Activated CD4-positive, CD25-positive, alpha-beta regulatory T cell (primary cell): ENCODE measurements at regions not wholly inside any gene's neighbourhood (a gene's known extent, or its start where the extent isn't known, plus 50 kb on each side); places are given as distances from the start of the nearest gene placed in this dataset.

ENCODE experiments used
- DNase-seq, 4 experiments: peaks; one replicate each; lab custom pipeline; 2025; lab: John Stamatoyannopoulos, UW

- DNase-seq = no peak
Observed at GRCh38 chr3:74564560-74564959, 49.9 kb downstream of the CNTN3 start.

GRCh38 chr3:74562558-74563269, 51.7 kb downstream of the CNTN3 start:
- no peak for DNase-seq

- no peak for DNase-seq
Observed at GRCh38 chr3:74561881-74562280, 52.6 kb downstream of the CNTN3 start.

GRCh38 chr3:74559261-74559660, 55.2 kb downstream of the CNTN3 start:
- DNase-seq = no peak

GRCh38 chr3:74550686-74551085, 63.8 kb downstream of the CNTN3 start:
- DNase-seq = no peak

GRCh38 chr3:74546426-74546825, 68.0 kb downstream of the CNTN3 start:
- no peak for DNase-seq

- DNase-seq = no peak
Observed at GRCh38 chr3:74542441-74542840, 72.0 kb downstream of the CNTN3 start.

GRCh38 chr3:74539876-74540275, 74.6 kb downstream of the CNTN3 start:
- DNase-seq = no peak

GRCh38 chr3:74538669-74539068, 75.8 kb downstream of the CNTN3 start:
- no peak for DNase-seq

- no peak for DNase-seq
Observed at GRCh38 chr3:74537857-74538256, 76.6 kb downstream of the CNTN3 start.

GRCh38 chr3:74537164-74537563, 77.3 kb downstream of the CNTN3 start:
- DNase-seq = no peak

- DNase-seq = no peak
Observed at GRCh38 chr3:74535281-74535680, 79.2 kb downstream of the CNTN3 start.

GRCh38 chr3:74534611-74535010, 79.8 kb downstream of the CNTN3 start:
- DNase-seq = no peak

- DNase-seq = no peak
Observed at GRCh38 chr3:74532446-74532845, 82.0 kb downstream of the CNTN3 start.

GRCh38 chr3:74531491-74531890, 83.0 kb downstream of the CNTN3 start:
- DNase-seq = no peak

- no peak for DNase-seq
Observed at GRCh38 chr3:74529145-74529544, 85.3 kb downstream of the CNTN3 start.

GRCh38 chr3:74527566-74527965, 86.9 kb downstream of the CNTN3 start:
- DNase-seq = no peak

GRCh38 chr3:74523811-74524210, 90.6 kb downstream of the CNTN3 start:
- DNase-seq = no peak

GRCh38 chr3:74520895-74521294, 93.6 kb downstream of the CNTN3 start:
- no peak for DNase-seq

GRCh38 chr3:74518610-74519009, 95.8 kb downstream of the CNTN3 start:
- DNase-seq = no peak

GRCh38 chr3:74516019-74516418, 98.4 kb downstream of the CNTN3 start:
- DNase-seq = no peak

- DNase-seq = no peak
Observed at GRCh38 chr3:74515451-74515850, 99.0 kb downstream of the CNTN3 start.

GRCh38 chr3:74511078-74511477, 103.4 kb downstream of the CNTN3 start:
- no peak for DNase-seq

GRCh38 chr3:74510261-74510818, 104.1 kb downstream of the CNTN3 start:
- DNase-seq = no peak
